NT2/D1 (cell line): ENCODE measurements at regions not wholly inside any gene's neighbourhood (a gene's known extent, or its start where the extent isn't known, plus 50 kb on each side); places are given as distances from the start of the nearest gene placed in this dataset.

Experiments used
- SUZ12 ChIP-seq: IDR thresholded peaks from 2 replicates; pipeline ENCODE4 v1.6.1; 2011; ENCODE audit not compliant: insufficient read length, insufficient read depth; ENCODE audit errors: extremely low read depth
- YY1 ChIP-seq: IDR thresholded peaks from 2 replicates; pipeline ENCODE4 v1.6.1; 2011; ENCODE audit not compliant: insufficient read length, insufficient read depth

- no peak for TF ChIP-seq YY1
- no peak for TF ChIP-seq SUZ12
These were observed 217.6 kb downstream of the ZNF608 start for GRCh38 chr5:124528838-124529237.
